Fibroblast of pulmonary artery (primary cell): ENCODE measurements at regions not wholly inside any gene's neighbourhood (a gene's known extent, or its start where the extent isn't known, plus 50 kb on each side); places are given as distances from the start of the nearest gene placed in this dataset.
"Not testable (repeated sequence)": the region's sequence is repeated elsewhere in the genome, so short reads cannot be mapped to it uniquely, and the experiment has no call there.

ENCODE experiments used
- DNase-seq: peaks from one replicate; pipeline ENCODE4 v3.0.0-alpha.2; 2010; ENCODE audit warnings: low read depth
- H3K4me3 ChIP-seq: replicated peaks from 2 replicates; pipeline ENCODE4 v1.5.1; 2011; ENCODE audit warnings: low read depth, mild to moderate bottlenecking, control low read depth, low read length, moderate library complexity
- CTCF ChIP-seq: IDR thresholded peaks from 2 replicates; pipeline ENCODE4 v1.5.1; 2011; ENCODE audit warnings: mild to moderate bottlenecking, control low read depth, low read length, inconsistent platforms; ENCODE audit errors: missing control alignments

- TF ChIP-seq CTCF = no peak
Measured at GRCh38 chr13:44692173-44692713, 116.1 kb upstream of the TSC22D1 start.

GRCh38 chr13:44690376-44690775 is 114.2 kb upstream of the TSC22D1 start:
- no peak for DNase-seq
- TF ChIP-seq CTCF = no peak
- H3K4me3 ChIP-seq = no peak overlapping the region

More at GRCh38 chr13:44692173-44692713, 116.1 kb upstream of the TSC22D1 start:
- H3K4me3 ChIP-seq = no peak overlapping the region
- no peak for DNase-seq

GRCh38 chr13:44688652-44689051 is 112.5 kb upstream of the TSC22D1 start:
- no peak for TF ChIP-seq CTCF
- H3K4me3 ChIP-seq = no peak overlapping the region
- DNase-seq = no peak

GRCh38 chr13:44686531-44686934 is 110.4 kb upstream of the TSC22D1 start:
- TF ChIP-seq CTCF = no peak
- DNase-seq = no peak
- no peak overlapping the region for H3K4me3 ChIP-seq

- peak; percentile 36 for DNase-seq
- TF ChIP-seq CTCF = no peak
- no peak overlapping the region for H3K4me3 ChIP-seq
Measured at GRCh38 chr13:44685641-44686040, 109.5 kb upstream of the TSC22D1 start.

- DNase-seq, H3K4me3 ChIP-seq: not testable (repeated sequence)
Measured at GRCh38 chr13:44682416-44682815, 106.3 kb upstream of the TSC22D1 start.

GRCh38 chr13:44680746-44681355 is 104.7 kb upstream of the TSC22D1 start:
- no peak overlapping the region for H3K4me3 ChIP-seq
- DNase-seq = no peak
- no peak for TF ChIP-seq CTCF
